Parathyroid adenoma (tissue), 2 donors: ENCODE measurements at regions not wholly inside any gene's neighbourhood (a gene's known extent, or its start where the extent isn't known, plus 50 kb on each side); places are given as distances from the start of the nearest gene placed in this dataset.

Source experiments
- H2AFZ ChIP-seq: fragments of 300-600 bp; sonication (generic); one replicate; pipeline ENCODE4 v1.7.0; 2017; ENCODE audit warnings: antibody characterized with exemption, mild to moderate bottlenecking
- H3K27ac ChIP-seq: fragments of 300-600 bp; sonication (generic); one replicate; pipeline ENCODE4 v1.7.0; 2017
- H3K27me3 ChIP-seq: fragments of 300-600 bp; sonication (generic); one replicate; pipeline ENCODE4 v1.7.0; 2017; ENCODE audit warnings: low read length; ENCODE audit not compliant: control insufficient read depth, insufficient read depth
- H3K36me3 ChIP-seq: fragments of 300-600 bp; sonication (generic); one replicate; pipeline ENCODE4 v1.7.0; 2017; ENCODE audit warnings: low read length; ENCODE audit not compliant: control insufficient read depth, insufficient read depth
- H3K4me1 ChIP-seq: fragments of 300-600 bp; sonication (generic); one replicate; pipeline ENCODE4 v1.7.0; 2017; ENCODE audit warnings: control low read depth
- H3K4me2 ChIP-seq: fragments of 300-600 bp; sonication (generic); one replicate; pipeline ENCODE4 v1.7.0; 2017; ENCODE audit warnings: low read length
- H3K4me3 ChIP-seq: fragments of 300-600 bp; sonication (generic); one replicate; pipeline ENCODE4 v1.7.0; 2017; ENCODE audit warnings: low read depth, low read length
- H3K79me2 ChIP-seq: fragments of 300-600 bp; sonication (generic); one replicate; pipeline ENCODE4 v1.7.0; 2017; ENCODE audit warnings: control low read depth
- H3K9ac ChIP-seq: fragments of 300-600 bp; sonication (generic); one replicate; pipeline ENCODE4 v1.7.0; 2017; ENCODE audit warnings: mild to moderate bottlenecking
- H3K9me3 ChIP-seq: fragments of 300-600 bp; sonication (generic); one replicate; pipeline ENCODE4 v1.7.0; 2017; ENCODE audit warnings: low read length; ENCODE audit not compliant: control insufficient read depth
- TF ChIP-seq, protein P1 (sequence below): fragments of 300-600 bp; sonication (generic); IDR thresholded peaks from one replicate; pipeline ENCODE4 v1.7.0; 2017; ENCODE audit warnings: antibody characterized with exemption, mild to moderate bottlenecking
- donor health status: primary hyperparathyroidism.

DNA sequence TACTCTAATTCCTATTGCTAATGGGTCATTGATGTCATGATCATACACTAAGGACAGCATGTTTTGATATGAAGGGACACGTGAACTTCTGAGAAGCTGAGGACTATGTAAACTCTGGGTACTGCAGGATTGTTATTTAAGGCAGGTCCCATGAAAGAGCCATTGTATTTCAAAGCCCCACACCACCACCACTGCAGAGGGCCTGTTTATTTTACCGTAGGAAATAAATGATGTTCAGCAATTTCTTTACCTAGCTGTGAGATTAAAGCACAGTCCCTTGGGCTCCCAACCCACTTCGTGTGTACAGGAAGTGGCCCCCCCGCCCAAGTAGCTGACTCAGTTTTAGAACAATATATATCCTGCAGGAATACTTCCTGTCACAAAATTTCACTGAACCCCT lies 89.8 kb upstream of the ACSL4 start:
- H3K4me2 ChIP-seq, result no peak overlapping the region
- no peaks in the 10 kb centered on the region for H3K4me1 ChIP-seq
- no peaks in the 10 kb centered on the region for H3K27me3 ChIP-seq
- H3K9ac ChIP-seq, result no peak overlapping the region
- H2AFZ ChIP-seq, result no peak overlapping the region
- no peaks in the 10 kb centered on the region for H3K36me3 ChIP-seq
- TF ChIP-seq, protein P1, sequence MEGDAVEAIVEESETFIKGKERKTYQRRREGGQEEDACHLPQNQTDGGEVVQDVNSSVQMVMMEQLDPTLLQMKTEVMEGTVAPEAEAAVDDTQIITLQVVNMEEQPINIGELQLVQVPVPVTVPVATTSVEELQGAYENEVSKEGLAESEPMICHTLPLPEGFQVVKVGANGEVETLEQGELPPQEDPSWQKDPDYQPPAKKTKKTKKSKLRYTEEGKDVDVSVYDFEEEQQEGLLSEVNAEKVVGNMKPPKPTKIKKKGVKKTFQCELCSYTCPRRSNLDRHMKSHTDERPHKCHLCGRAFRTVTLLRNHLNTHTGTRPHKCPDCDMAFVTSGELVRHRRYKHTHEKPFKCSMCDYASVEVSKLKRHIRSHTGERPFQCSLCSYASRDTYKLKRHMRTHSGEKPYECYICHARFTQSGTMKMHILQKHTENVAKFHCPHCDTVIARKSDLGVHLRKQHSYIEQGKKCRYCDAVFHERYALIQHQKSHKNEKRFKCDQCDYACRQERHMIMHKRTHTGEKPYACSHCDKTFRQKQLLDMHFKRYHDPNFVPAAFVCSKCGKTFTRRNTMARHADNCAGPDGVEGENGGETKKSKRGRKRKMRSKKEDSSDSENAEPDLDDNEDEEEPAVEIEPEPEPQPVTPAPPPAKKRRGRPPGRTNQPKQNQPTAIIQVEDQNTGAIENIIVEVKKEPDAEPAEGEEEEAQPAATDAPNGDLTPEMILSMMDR, result no peak
- no peaks in the 10 kb centered on the region for H3K79me2 ChIP-seq
- H3K27ac ChIP-seq, result no peak overlapping the region
- no peaks in the 10 kb centered on the region for H3K9me3 ChIP-seq
- no peak overlapping the region for H3K4me3 ChIP-seq

DNA sequence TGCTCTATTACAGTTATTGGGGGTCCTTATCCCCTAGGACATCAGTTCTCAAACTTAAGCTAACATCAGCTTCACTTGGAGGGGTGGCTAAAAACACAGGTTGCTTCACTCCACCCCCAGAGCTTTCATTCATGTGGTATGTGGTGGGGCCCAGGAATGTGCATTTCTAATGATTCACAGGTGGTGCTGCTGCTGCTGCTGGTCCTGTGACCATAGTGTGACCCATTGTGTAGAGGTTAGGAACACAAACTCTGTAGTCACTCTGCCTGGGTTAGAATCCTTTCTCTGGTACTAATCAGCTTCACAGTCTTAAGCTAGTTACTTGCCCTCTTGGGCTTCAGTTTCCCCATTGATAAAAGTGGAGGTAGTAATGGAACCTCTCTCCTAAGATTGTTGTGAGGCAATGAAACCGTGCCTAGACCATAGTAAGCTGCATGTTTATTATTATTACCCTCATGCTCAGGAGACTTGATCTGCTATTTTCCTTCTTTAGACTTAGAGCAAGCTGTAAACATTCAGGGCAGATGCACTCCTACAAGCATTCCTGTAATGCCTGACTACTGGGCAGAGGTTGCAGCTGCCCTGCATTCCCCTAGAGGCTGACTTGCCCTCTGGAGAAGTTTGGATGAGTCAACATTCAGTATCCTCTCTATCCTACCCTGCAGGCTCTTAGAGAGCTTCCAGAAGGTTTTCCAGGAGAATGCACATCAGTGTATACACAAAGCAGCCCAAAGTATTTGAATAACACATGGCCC lies 94.1 kb upstream of the ACSL4 start:
- Histone ChIP-seq H3K4me1 (no peaks in the 10 kb centered on the region), H3K27me3 (no peaks in the 10 kb centered on the region), H3K79me2 (no peaks in the 10 kb centered on the region), H3K4me2 (no peak overlapping the region), H3K27ac (no peak overlapping the region), H3K9ac (no peak overlapping the region), H2AFZ (no peak overlapping the region), H3K4me3 (no peak overlapping the region), H3K9me3 (no peaks in the 10 kb centered on the region), H3K36me3 (no peaks in the 10 kb centered on the region)
- TF ChIP-seq, protein P1, result no peak

DNA sequence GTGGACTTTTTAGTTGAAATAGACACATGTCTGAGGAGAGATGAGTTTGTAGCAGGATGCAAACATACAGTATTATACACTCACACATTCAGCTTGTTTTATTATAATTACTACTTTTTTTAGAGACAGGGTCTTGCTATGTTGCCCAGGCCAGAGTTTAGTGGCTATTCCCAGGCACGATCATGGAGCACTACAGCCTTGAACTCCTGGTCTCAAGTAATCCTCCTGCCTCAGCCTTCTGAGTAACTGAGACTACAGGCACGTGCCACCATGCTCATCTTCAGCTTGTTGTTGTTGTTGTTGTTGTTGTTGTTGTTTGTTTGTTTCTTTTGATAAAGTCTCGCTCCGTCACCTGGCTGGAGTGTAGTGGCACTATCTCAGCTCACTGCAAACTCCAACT lies 94.7 kb upstream of the ACSL4 start:
- Histone ChIP-seq H3K9ac (no peak overlapping the region), H3K4me3 (no peak overlapping the region)
- TF ChIP-seq, protein P1, result no peak

DNA sequence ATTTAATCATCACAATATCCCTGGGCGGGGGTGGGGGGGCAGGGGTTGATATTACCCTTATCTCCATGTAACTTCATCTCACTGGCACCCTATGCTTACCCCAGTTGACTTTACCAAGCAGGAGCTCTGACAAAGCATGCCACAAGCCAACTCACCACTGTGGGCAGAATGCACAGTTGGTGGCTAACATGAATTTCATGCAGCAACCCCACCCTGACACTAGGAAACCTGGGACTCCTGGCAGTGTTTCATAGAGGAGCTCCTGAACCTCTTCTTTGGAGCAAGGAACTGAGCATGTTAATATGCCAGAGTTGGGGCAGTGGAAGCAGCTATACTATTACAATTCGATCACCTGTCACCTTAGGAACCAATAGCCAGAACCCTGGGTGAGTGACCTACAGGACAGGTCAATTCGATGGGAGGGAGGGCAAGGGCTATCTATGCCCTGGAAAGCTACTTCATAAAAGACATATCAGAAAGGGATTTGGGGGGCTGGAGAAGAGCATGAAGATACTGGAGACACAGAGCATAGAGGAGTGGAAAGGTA lies 97.2 kb upstream of the ACSL4 start:
- TF ChIP-seq, protein P1, result no peak
- Histone ChIP-seq H3K27me3 (no peaks in the 10 kb centered on the region), H3K4me2 (no peak overlapping the region), H3K79me2 (no peaks in the 10 kb centered on the region), H3K4me3 (no peak overlapping the region), H3K9me3 (no peaks in the 10 kb centered on the region), H3K36me3 (no peaks in the 10 kb centered on the region), H2AFZ (no peak overlapping the region), H3K4me1 (no peaks in the 10 kb centered on the region), H3K27ac (no peak overlapping the region), H3K9ac (no peak overlapping the region)

More for the DNA sequence above, 94.7 kb upstream of the ACSL4 start:
- no peak overlapping the region for H2AFZ ChIP-seq
- no peaks in the 10 kb centered on the region for H3K36me3 ChIP-seq
- no peak overlapping the region for H3K4me2 ChIP-seq
- H3K9me3 ChIP-seq, result no peaks in the 10 kb centered on the region
- no peaks in the 10 kb centered on the region for H3K79me2 ChIP-seq
- no peaks in the 10 kb centered on the region for H3K27me3 ChIP-seq
- no peaks in the 10 kb centered on the region for H3K4me1 ChIP-seq
- H3K27ac ChIP-seq, result no peak overlapping the region
